Type B pancreatic cell (in vitro differentiated cells): ENCODE measurements at regions not wholly inside any gene's neighbourhood (a gene's known extent, or its start where the extent isn't known, plus 50 kb on each side); places are given as distances from the start of the nearest gene placed in this dataset.
"Not testable (repeated sequence)": the region's sequence is repeated elsewhere in the genome, so short reads cannot be mapped to it uniquely, and the experiment has no call there.

Experiments used
- DNase-seq: peaks from one replicate; pipeline ENCODE4 v3.0.0; 2021; ENCODE audit warnings: mixed read lengths; ENCODE audit not compliant: unreplicated experiment; ENCODE audit errors: extremely low spot score
- H3K27ac Mint-ChIP-seq: 2 replicates; pipeline ENCODE4 v1.8.0; 2021; ENCODE audit warnings: mild to moderate bottlenecking, mixed read lengths
- H3K27me3 Mint-ChIP-seq: 2 replicates; pipeline ENCODE4 v1.8.0; 2021; ENCODE audit warnings: mixed read lengths
- H3K36me3 Mint-ChIP-seq: 2 replicates; pipeline ENCODE4 v1.8.0; 2021; ENCODE audit warnings: mixed read lengths
- H3K4me1 Mint-ChIP-seq: one replicate; pipeline ENCODE4 v1.8.0; 2021; ENCODE audit warnings: mixed read lengths; ENCODE audit not compliant: unreplicated experiment
- H3K4me3 Mint-ChIP-seq: 2 replicates; pipeline ENCODE4 v1.8.0; 2021; ENCODE audit warnings: mild to moderate bottlenecking, mixed read lengths
- H3K9me3 Mint-ChIP-seq: 2 replicates; pipeline ENCODE4 v1.8.0; 2021; ENCODE audit warnings: mixed read lengths
- TF ChIP-seq, protein P1 (sequence below): fragments of 200-600 bp; sonication (generic); conservative IDR thresholded peaks from 2 replicates; pipeline ENCODE4 v1.5.0; 2021; ENCODE audit warnings: antibody characterized with exemption, mild to moderate bottlenecking

DNA sequence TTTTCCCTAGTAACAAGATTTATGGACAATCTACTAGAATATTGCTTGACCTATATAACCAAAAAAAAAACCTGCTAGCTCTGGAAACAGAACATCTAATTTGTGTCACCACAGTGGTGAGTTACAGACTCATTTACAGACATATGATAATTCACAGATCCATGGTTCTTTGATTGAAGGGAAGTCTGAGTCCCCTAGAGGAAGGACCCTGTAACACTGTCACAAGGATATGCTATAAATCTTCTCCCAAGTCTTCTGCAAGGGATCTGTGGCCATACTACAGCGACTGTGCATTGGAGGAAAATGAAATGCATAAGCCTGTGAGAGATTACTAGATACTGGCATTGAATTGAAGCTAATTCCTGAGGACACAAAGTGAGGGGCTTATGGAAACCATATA lies 630.6 kb upstream of the SGCD start:
- Mint-ChIP-seq H3K4me1 (no peaks in the 10 kb centered on the region), H3K4me3 (no peak overlapping the region), H3K36me3 (no peaks in the 10 kb centered on the region), H3K9me3 (no peaks in the 10 kb centered on the region), H3K27me3 (peaks cover 9% of the 10 kb centered on the region), H3K27ac (no peak overlapping the region)
- TF ChIP-seq, protein P1, sequence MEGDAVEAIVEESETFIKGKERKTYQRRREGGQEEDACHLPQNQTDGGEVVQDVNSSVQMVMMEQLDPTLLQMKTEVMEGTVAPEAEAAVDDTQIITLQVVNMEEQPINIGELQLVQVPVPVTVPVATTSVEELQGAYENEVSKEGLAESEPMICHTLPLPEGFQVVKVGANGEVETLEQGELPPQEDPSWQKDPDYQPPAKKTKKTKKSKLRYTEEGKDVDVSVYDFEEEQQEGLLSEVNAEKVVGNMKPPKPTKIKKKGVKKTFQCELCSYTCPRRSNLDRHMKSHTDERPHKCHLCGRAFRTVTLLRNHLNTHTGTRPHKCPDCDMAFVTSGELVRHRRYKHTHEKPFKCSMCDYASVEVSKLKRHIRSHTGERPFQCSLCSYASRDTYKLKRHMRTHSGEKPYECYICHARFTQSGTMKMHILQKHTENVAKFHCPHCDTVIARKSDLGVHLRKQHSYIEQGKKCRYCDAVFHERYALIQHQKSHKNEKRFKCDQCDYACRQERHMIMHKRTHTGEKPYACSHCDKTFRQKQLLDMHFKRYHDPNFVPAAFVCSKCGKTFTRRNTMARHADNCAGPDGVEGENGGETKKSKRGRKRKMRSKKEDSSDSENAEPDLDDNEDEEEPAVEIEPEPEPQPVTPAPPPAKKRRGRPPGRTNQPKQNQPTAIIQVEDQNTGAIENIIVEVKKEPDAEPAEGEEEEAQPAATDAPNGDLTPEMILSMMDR = no peak
- no peak for DNase-seq

DNA sequence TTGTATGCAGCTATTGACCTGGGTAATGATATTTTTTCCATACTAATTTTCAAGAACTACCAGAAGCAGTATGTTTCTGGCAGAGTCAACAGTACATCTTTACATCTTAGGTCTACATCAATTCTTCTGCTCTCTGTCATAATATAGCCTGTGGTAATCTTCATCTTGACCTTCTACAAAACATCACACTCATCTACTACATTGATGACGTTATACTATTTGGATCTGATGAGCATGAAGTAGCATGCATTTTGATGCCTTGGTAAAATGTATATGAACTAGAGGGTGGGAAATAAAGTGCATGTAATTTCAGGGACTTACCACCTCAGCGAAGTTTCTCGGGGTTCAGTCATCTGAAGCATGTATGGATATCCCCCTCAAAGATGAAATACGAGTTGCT lies 629.7 kb upstream of the SGCD start:
- H3K36me3 Mint-ChIP-seq = no peaks in the 10 kb centered on the region
- H3K27me3 Mint-ChIP-seq = peaks cover 10% of the 10 kb centered on the region
- TF ChIP-seq, protein P1 = no peak
- H3K9me3 Mint-ChIP-seq = no peaks in the 10 kb centered on the region
- H3K4me3 Mint-ChIP-seq = no peak overlapping the region
- no peaks in the 10 kb centered on the region for H3K4me1 Mint-ChIP-seq
- no peak overlapping the region for H3K27ac Mint-ChIP-seq
- no peak for DNase-seq

DNA sequence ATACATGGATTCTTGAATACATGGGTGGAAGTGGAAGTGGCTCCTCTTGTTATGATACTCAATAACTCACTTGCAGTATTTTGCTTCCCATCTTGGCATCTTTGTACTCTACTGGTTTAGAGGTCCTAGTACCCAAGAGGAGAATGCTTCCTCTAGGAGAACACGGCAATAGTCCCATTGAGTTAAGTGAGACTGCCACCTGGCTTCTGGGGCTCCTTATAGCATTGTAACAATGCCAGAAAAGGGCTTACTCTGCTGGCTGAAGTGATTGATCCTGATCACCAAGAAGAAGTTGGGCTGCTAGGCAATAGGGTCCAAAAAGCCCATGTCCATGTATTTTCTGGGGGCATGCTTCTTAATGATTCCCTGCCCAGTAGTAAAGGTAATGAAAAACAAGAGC lies 627.6 kb upstream of the SGCD start:
- H3K27me3 Mint-ChIP-seq = peaks cover 16% of the 10 kb centered on the region
- H3K9me3 Mint-ChIP-seq = no peaks in the 10 kb centered on the region
- TF ChIP-seq, protein P1 = no peak
- no peaks in the 10 kb centered on the region for H3K36me3 Mint-ChIP-seq
- no peak overlapping the region for H3K4me3 Mint-ChIP-seq
- no peaks in the 10 kb centered on the region for H3K4me1 Mint-ChIP-seq
- no peak overlapping the region for H3K27ac Mint-ChIP-seq
- DNase-seq = no peak

DNA sequence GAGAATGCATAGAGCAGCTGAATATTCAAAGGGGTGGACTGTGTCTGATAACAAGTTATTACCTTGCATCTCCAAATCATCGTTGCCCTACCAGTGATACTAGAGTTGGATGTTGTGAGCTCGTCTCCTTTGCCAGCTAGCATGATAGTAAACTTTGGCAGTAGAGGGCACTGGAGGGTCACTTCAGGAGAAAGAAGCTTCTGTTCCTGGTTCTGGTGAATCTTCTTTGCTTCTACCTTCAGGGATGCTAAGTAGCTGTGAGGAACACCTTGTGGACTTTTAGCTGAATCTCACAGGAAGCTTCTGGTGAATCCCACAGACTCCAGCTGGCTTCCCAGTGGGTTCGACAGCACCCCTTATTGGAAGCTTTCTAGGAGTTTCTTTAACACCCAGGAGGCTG lies 626.6 kb upstream of the SGCD start:
- Mint-ChIP-seq H3K27me3 (peaks cover 19% of the 10 kb centered on the region), H3K9me3 (no peaks in the 10 kb centered on the region), H3K27ac (no peak overlapping the region), H3K4me3 (no peak overlapping the region), H3K36me3 (no peaks in the 10 kb centered on the region), H3K4me1 (no peaks in the 10 kb centered on the region)
- TF ChIP-seq, protein P1 = peak; percentile 22
- no peak for DNase-seq

DNA sequence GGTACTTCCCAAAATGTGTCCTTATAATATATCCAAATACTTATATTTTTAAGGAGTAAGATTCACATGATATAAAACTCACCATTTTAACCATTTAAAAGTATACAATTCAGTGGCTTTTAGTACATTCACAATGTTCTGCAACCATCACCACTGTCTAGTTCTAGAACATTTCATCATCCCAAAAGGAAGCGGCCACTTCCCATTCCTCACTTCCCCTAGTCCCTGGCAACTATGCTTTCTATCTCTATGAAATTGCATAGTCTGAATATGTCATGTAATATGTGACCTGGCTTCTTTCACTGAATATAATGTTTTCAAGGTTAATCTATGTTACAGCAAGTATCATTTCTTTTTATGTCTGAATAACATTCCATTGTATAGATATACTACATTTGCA lies 615.1 kb upstream of the SGCD start:
- H3K27me3 Mint-ChIP-seq = peaks cover 22% of the 10 kb centered on the region
- no peaks in the 10 kb centered on the region for H3K4me1 Mint-ChIP-seq
- H3K27ac Mint-ChIP-seq = no peak overlapping the region
- TF ChIP-seq, protein P1 = no peak
- H3K9me3 Mint-ChIP-seq = no peaks in the 10 kb centered on the region
- no peak for DNase-seq
- H3K4me3 Mint-ChIP-seq = no peak overlapping the region
- H3K36me3 Mint-ChIP-seq = no peaks in the 10 kb centered on the region

DNA sequence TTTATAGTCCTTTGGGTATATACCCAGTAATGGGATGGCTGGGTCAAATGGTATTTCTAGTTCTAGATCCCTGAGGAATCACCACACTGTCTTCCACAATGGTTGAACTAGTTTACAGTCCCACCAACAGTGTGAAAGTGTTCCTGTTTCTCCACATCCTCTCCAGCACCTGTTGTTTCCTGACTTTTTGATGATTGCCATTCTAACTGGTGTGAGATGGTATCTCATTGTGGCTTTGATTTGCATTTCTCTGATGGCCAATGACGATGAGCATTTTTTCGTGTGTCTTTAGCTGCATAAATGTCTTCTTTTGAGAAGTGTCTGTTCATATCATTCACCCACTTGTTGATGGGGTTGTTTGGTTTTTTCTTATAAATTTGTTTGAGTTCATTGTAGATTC lies 612.5 kb upstream of the SGCD start:
- H3K27me3 Mint-ChIP-seq = peaks cover 29% of the 10 kb centered on the region
- DNase-seq, H3K27ac Mint-ChIP-seq, H3K4me3 Mint-ChIP-seq, H3K9me3 Mint-ChIP-seq, H3K36me3 Mint-ChIP-seq, H3K4me1 Mint-ChIP-seq: not testable (repeated sequence)
